Endothelial cell of umbilical vein (primary cell): ENCODE measurements at regions not wholly inside any gene's neighbourhood (a gene's known extent, or its start where the extent isn't known, plus 50 kb on each side); places are given as distances from the start of the nearest gene placed in this dataset.

Experiments used
- CTCF ChIP-seq, 2 donors: IDR thresholded peaks; 1 replicate in 1 of 2; 2 replicates in 1 of 2; pipeline ENCODE4 v1.5.1; 2011; ENCODE audit warnings: low read length in 2 of 2, mild to moderate bottlenecking in 2 of 2, moderate library complexity in 2 of 2, control low read depth in 1 of 2, inconsistent platforms in 1 of 2, low read depth in 1 of 2; ENCODE audit not compliant: insufficient read depth in 1 of 2; ENCODE audit errors: extremely low read depth in 1 of 2
- POLR2A ChIP-seq: IDR thresholded peaks from 2 replicates; pipeline ENCODE4 v1.6.1; 2012; ENCODE audit warnings: low read depth, mild to moderate bottlenecking, control low read depth, low read length

DNA sequence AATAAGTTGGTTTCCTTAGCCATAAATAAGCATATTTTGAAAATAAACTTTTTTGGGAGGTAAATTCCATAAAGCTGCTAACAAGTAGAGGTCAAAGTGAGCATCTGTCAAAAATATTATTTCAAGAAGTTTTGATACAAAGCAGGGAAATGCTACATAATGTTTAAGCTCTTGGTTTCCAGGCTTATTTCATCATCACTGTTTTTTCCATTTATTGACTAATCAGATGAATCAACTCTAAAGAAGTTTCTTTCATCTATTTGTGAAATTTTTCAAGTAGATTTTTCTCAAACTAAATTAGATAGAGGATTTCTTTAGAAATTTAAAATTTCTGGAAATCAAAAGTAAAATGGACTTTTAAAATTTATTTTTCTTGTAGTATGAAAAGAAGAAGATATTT is 89.5 kb upstream of the TBX18 start:
- TF ChIP-seq POLR2A (no peak), CTCF (IDR thresholded peaks at IDR 0.05; ENCODE audit: extremely low read depth in 1 of 2, insufficient read depth in 1 of 2, low read depth in 1 of 2, low read length in 2 of 2) (no peak)
